Ecto neural progenitor cell (in vitro differentiated cells): ENCODE measurements at regions not wholly inside any gene's neighbourhood (a gene's known extent, or its start where the extent isn't known, plus 50 kb on each side); places are given as distances from the start of the nearest gene placed in this dataset.
"Not testable (repeated sequence)": the region's sequence is repeated elsewhere in the genome, so short reads cannot be mapped to it uniquely, and the experiment has no call there.

Experiments
- DNase-seq: peaks from one replicate; pipeline ENCODE4 v3.0.0-alpha.2; 2018; ENCODE audit warnings: low spot score

GRCh38 chr12:67842124-67842523 lies 147.1 kb upstream of the IFNG-AS1 start:
- DNase-seq, result no peak

- DNase-seq, result no peak
These were observed 146.0 kb upstream of the IFNG-AS1 start for GRCh38 chr12:67843257-67843656.

- no peak for DNase-seq
These were observed 136.5 kb upstream of the IFNG-AS1 start for GRCh38 chr12:67852701-67853100.

- DNase-seq, result no peak
These were observed 136.0 kb upstream of the IFNG-AS1 start for GRCh38 chr12:67853204-67853603.

- no peak for DNase-seq
These were observed 134.9 kb upstream of the IFNG-AS1 start for GRCh38 chr12:67854351-67854750.

- DNase-seq, result no peak
These were observed 134.1 kb upstream of the IFNG-AS1 start for GRCh38 chr12:67855103-67855502.

GRCh38 chr12:67871231-67871630 lies 118.0 kb upstream of the IFNG-AS1 start:
- no peak for DNase-seq

- no peak for DNase-seq
These were observed 115.9 kb upstream of the IFNG-AS1 start for GRCh38 chr12:67873355-67873754.

GRCh38 chr12:67876305-67876915 lies 112.8 kb upstream of the IFNG-AS1 start:
- no peak for DNase-seq

GRCh38 chr12:67877727-67878126 lies 111.5 kb upstream of the IFNG-AS1 start:
- DNase-seq, result no peak

GRCh38 chr12:67879937-67880336 lies 109.3 kb upstream of the IFNG-AS1 start:
- no peak for DNase-seq

GRCh38 chr12:67881565-67881964 lies 107.7 kb upstream of the IFNG-AS1 start:
- no peak for DNase-seq

- no peak for DNase-seq
These were observed 104.7 kb upstream of the IFNG-AS1 start for GRCh38 chr12:67884596-67884995.

- no peak for DNase-seq
These were observed 103.7 kb upstream of the IFNG-AS1 start for GRCh38 chr12:67885375-67886169.

GRCh38 chr12:67887065-67887464 lies 102.2 kb upstream of the IFNG-AS1 start:
- no peak for DNase-seq

- DNase-seq, result no peak
These were observed 99.3 kb upstream of the IFNG-AS1 start for GRCh38 chr12:67889931-67890330.

GRCh38 chr12:67890726-67891258 lies 98.5 kb upstream of the IFNG-AS1 start:
- no peak for DNase-seq

- DNase-seq, result no peak
These were observed 97.7 kb upstream of the IFNG-AS1 start for GRCh38 chr12:67891596-67891995.

- DNase-seq, result no peak
These were observed 96.8 kb upstream of the IFNG-AS1 start for GRCh38 chr12:67892259-67893021.

GRCh38 chr12:67893022-67893580 lies 96.1 kb upstream of the IFNG-AS1 start:
- no peak for DNase-seq

- not testable (repeated sequence) for DNase-seq
These were observed 88.8 kb upstream of the IFNG-AS1 start for GRCh38 chr12:67900418-67900817.

GRCh38 chr12:67909091-67909531 lies 80.1 kb upstream of the IFNG-AS1 start:
- DNase-seq, result no peak
